ENCODE measurements at regions not wholly inside any gene's neighbourhood (a gene's known extent, or its start where the extent isn't known, plus 50 kb on each side); places are given as distances from the start of the nearest gene placed in this dataset.

DNA sequence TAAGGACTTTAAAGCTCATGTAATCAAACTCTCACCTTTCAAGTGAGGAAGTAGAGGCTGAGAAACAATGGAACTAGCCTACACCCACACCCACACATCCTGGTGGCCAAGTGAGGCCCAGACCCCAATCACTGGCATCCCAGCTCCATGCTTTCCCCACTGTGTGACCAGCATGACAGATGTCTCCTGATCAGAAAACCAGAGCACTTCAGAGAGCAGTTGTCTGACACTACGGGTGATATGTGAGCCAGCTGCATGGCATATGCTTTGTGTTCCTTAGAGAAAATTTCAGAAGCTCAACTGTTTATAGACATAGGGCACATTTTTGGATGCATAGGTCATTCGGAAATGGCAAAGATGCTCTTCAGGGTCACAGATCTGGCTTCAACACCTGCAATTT, 315.2 kb downstream of the NDFIP2 start:
- intact Hi-C loops (cut with micrococcal nuclease) = no loop called here
- ATAC-seq (ENCODE audit: low read depth) = no peak
- H3K27ac Mint-ChIP-seq = no peak overlapping the region
- no peak for DNase-seq
- H3K36me3 Mint-ChIP-seq (ENCODE audit: low read depth) = no peaks in the 10 kb centered on the region
- no peaks in the 10 kb centered on the region for H3K27me3 Mint-ChIP-seq
- no peaks in the 10 kb centered on the region for H3K9me3 Mint-ChIP-seq
- POLR2A ChIA-PET = no interaction called here
- no peak for TF ChIP-seq CTCF (IDR thresholded peaks at IDR 0.05)
- CTCF ChIA-PET = no interaction called here
- H3K4me3 Mint-ChIP-seq = no peak overlapping the region
- no peaks in the 10 kb centered on the region for H3K4me1 Mint-ChIP-seq

DNA sequence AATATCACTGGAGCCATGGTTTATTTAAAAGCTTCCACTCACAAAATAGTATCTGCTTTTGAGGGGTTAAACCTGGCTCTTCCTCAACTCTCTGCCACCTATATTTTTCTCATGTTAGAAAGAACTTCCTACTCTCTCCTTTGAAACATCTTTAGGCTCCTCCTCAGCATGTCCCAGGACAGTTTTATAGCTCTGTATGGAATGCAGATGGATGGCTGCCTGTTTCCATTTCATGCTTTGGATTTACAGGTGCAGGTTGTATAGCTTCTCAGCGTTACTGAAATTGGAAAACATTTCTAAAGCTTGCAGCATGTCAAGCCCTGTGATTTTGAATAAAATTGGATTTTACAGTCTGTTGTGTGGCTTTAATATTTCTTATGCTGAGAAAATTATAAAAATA, 314.0 kb downstream of the NDFIP2 start:
- TF ChIP-seq CTCF (IDR thresholded peaks at IDR 0.05) = no peak
- intact Hi-C loops (cut with micrococcal nuclease) = no loop called here
- POLR2A ChIA-PET = no interaction called here
- ATAC-seq (ENCODE audit: low read depth) (no peak), DNase-seq (no peak)
- no peaks in the 10 kb centered on the region for H3K36me3 Mint-ChIP-seq (ENCODE audit: low read depth)
- H3K27me3 Mint-ChIP-seq = no peaks in the 10 kb centered on the region
- H3K4me1 Mint-ChIP-seq = no peaks in the 10 kb centered on the region
- CTCF ChIA-PET = no interaction called here
- H3K27ac Mint-ChIP-seq = no peak overlapping the region
- no peak overlapping the region for H3K4me3 Mint-ChIP-seq
- no peaks in the 10 kb centered on the region for H3K9me3 Mint-ChIP-seq

GRCh38 chr13:79792716-79793115, 311.8 kb downstream of the NDFIP2 start:
- ATAC-seq (ENCODE audit: low read depth) (no peak), DNase-seq (no peak)
- TF ChIP-seq CTCF (IDR thresholded peaks at IDR 0.05) = no peak
- H3K36me3 Mint-ChIP-seq (ENCODE audit: low read depth) = no peaks in the 10 kb centered on the region
- no peaks in the 10 kb centered on the region for H3K4me1 Mint-ChIP-seq
- H3K9me3 Mint-ChIP-seq = peaks cover 2% of the 10 kb centered on the region
- H3K27ac Mint-ChIP-seq = no peak overlapping the region
- ChIA-PET POLR2A (no interaction called here), CTCF (no interaction called here)
- no peaks in the 10 kb centered on the region for H3K27me3 Mint-ChIP-seq
- H3K4me3 Mint-ChIP-seq = no peak overlapping the region
- intact Hi-C loops (cut with micrococcal nuclease) = no loop called here

- CTCF ChIA-PET = no interaction called here
- Mint-ChIP-seq H3K27ac (no peak overlapping the region), H3K4me1 (no peaks in the 10 kb centered on the region), H3K27me3 (no peaks in the 10 kb centered on the region), H3K36me3 (ENCODE audit: low read depth) (no peaks in the 10 kb centered on the region), H3K9me3 (peaks cover 4% of the 10 kb centered on the region), H3K4me3 (no peak overlapping the region)
- POLR2A ChIA-PET = no interaction called here
- DNase-seq (no peak), ATAC-seq (ENCODE audit: low read depth) (no peak)
- TF ChIP-seq CTCF (IDR thresholded peaks at IDR 0.05) = no peak
- intact Hi-C loops (cut with micrococcal nuclease) = no loop called here
Measured at GRCh38 chr13:79791471-79792042, 310.6 kb downstream of the NDFIP2 start.

DNA sequence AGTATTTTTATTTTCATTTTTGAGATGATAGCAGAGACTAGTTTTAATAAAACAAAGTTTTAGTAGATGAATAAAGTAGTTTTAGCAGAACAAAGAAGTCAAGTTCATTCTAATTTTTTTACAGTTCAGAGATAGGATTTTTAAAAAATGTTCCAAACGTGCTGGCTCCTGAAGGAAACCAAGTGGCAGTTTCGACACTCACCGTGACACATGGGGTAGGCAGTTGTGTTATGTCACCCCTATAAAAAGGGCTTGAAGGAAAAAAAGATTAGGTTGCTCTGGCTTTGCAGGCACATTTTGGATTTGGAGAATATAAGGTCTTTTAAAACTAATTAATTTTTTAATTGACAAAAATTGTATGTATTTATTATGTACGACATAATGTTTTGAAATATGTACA, 305.2 kb downstream of the NDFIP2 start:
- intact Hi-C loops (cut with micrococcal nuclease) = no loop called here
- ATAC-seq (ENCODE audit: low read depth) (no peak), DNase-seq (no peak)
- Mint-ChIP-seq H3K9me3 (peaks cover 4% of the 10 kb centered on the region), H3K4me3 (no peak overlapping the region), H3K4me1 (no peaks in the 10 kb centered on the region), H3K36me3 (ENCODE audit: low read depth) (no peaks in the 10 kb centered on the region), H3K27me3 (no peaks in the 10 kb centered on the region), H3K27ac (no peak overlapping the region)
- TF ChIP-seq CTCF (IDR thresholded peaks at IDR 0.05) = no peak
- ChIA-PET POLR2A (no interaction called here), CTCF (no interaction called here)
